ENCODE measurements at regions not wholly inside any gene's neighbourhood (a gene's known extent, or its start where the extent isn't known, plus 50 kb on each side); places are given as distances from the start of the nearest gene placed in this dataset.

GRCh38 chr11:95358511-95359340 lies 127.7 kb upstream of the SESN3 start:
- no peaks in the 10 kb centered on the region for H3K36me3 ChIP-seq
- H3K4me3 ChIP-seq, result no peak overlapping the region
- TF ChIP-seq POLR2A (IDR thresholded peaks at IDR 0.05), result no peak
- no peak for TF ChIP-seq CTCF (IDR thresholded peaks at IDR 0.05)
- H3K27ac ChIP-seq, result no peak overlapping the region
- no peaks in the 10 kb centered on the region for H3K27me3 ChIP-seq
- no peaks in the 10 kb centered on the region for H3K9me3 ChIP-seq
- no peaks in the 10 kb centered on the region for H3K4me1 ChIP-seq
- DNase-seq, result no peak

- no peak overlapping the region for H3K4me3 ChIP-seq
- no peak for DNase-seq
- H3K27ac ChIP-seq, result no peak overlapping the region
- no peaks in the 10 kb centered on the region for H3K9me3 ChIP-seq
- no peaks in the 10 kb centered on the region for H3K27me3 ChIP-seq
- no peaks in the 10 kb centered on the region for H3K36me3 ChIP-seq
- TF ChIP-seq CTCF (IDR thresholded peaks at IDR 0.05) (no peak), POLR2A (IDR thresholded peaks at IDR 0.05) (no peak)
- no peaks in the 10 kb centered on the region for H3K4me1 ChIP-seq
Observed at GRCh38 chr11:95354304-95354703, 123.3 kb upstream of the SESN3 start.

- H3K4me1 ChIP-seq, result no peaks in the 10 kb centered on the region
- H3K9me3 ChIP-seq, result no peaks in the 10 kb centered on the region
- no peaks in the 10 kb centered on the region for H3K36me3 ChIP-seq
- H3K4me3 ChIP-seq, result no peak overlapping the region
- TF ChIP-seq CTCF (IDR thresholded peaks at IDR 0.05) (no peak), POLR2A (IDR thresholded peaks at IDR 0.05) (no peak)
- H3K27me3 ChIP-seq, result no peaks in the 10 kb centered on the region
- no peak for DNase-seq
- H3K27ac ChIP-seq, result no peak overlapping the region
Observed at GRCh38 chr11:95353706-95354105, 122.7 kb upstream of the SESN3 start.

- Histone ChIP-seq H3K27ac (no peak overlapping the region), H3K36me3 (no peaks in the 10 kb centered on the region), H3K4me1 (no peaks in the 10 kb centered on the region), H3K27me3 (no peaks in the 10 kb centered on the region), H3K4me3 (no peak overlapping the region), H3K9me3 (no peaks in the 10 kb centered on the region)
- TF ChIP-seq POLR2A (IDR thresholded peaks at IDR 0.05), result no peak
- TF ChIP-seq CTCF (IDR thresholded peaks at IDR 0.05), result no peak
- DNase-seq, result no peak
Observed at GRCh38 chr11:95352733-95353346, 121.8 kb upstream of the SESN3 start.

GRCh38 chr11:95349345-95349942 lies 118.4 kb upstream of the SESN3 start:
- H3K36me3 ChIP-seq, result no peaks in the 10 kb centered on the region
- no peak for TF ChIP-seq POLR2A (IDR thresholded peaks at IDR 0.05)
- TF ChIP-seq CTCF (IDR thresholded peaks at IDR 0.05), result no peak
- no peak overlapping the region for H3K27ac ChIP-seq
- no peaks in the 10 kb centered on the region for H3K4me1 ChIP-seq
- H3K27me3 ChIP-seq, result no peaks in the 10 kb centered on the region
- no peak overlapping the region for H3K4me3 ChIP-seq
- no peak for DNase-seq
- no peaks in the 10 kb centered on the region for H3K9me3 ChIP-seq

Data from Peyer's patch (tissue), 4 donors.